ENCODE measurements at regions not wholly inside any gene's neighbourhood (a gene's known extent, or its start where the extent isn't known, plus 50 kb on each side); places are given as distances from the start of the nearest gene placed in this dataset.

- 72 to 73% methylated on average over 2 of the region's 2 CpGs for WGBS, 2 donors
- Histone ChIP-seq H3K27me3 (no peaks in the 10 kb centered on the region), H3K4me1 (no peaks in the 10 kb centered on the region), H3K27ac (no peak overlapping the region), H3K4me3 (no peak overlapping the region), H3K9me3 (no peaks in the 10 kb centered on the region), H3K36me3 (no peaks in the 10 kb centered on the region)
- ATAC-seq (ENCODE audit: low FRiP score in 2 of 2) (no peak), DNase-seq (no peak)
- no peak for TF ChIP-seq CTCF (IDR thresholded peaks at IDR 0.05)
- no peak for TF ChIP-seq EP300 (IDR thresholded peaks at IDR 0.05)
- TF ChIP-seq POLR2A (IDR thresholded peaks at IDR 0.05), result no peak
- TF ChIP-seq POLR2AphosphoS5 (IDR thresholded peaks at IDR 0.05), result no peak
Measured at GRCh38 chr2:131413785-131414184, 49.8 kb upstream of the RAB6D start.
